ENCODE measurements at regions not wholly inside any gene's neighbourhood (a gene's known extent, or its start where the extent isn't known, plus 50 kb on each side); places are given as distances from the start of the nearest gene placed in this dataset.

DNA sequence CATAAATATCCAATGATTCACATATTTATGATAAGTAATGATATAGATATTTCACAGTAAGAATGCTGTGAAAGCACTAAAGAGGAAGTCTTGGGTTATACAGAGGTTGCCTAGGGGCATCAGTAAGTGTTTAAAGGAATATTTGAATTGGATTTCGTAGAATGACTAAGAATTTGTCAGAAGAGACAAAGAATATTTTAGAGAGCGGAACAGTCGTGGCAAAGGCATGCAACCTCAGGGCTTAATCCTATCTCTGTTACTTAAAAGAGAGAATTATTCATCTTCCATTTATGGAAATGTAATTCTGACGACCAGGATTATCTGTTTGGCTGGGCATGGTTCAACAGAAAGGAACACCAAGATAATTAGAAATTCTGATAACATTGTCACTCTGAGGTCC lies 171.9 kb upstream of the NR5A2 start:
- no peak for DNase-seq (ENCODE audit: low spot score)

DNA sequence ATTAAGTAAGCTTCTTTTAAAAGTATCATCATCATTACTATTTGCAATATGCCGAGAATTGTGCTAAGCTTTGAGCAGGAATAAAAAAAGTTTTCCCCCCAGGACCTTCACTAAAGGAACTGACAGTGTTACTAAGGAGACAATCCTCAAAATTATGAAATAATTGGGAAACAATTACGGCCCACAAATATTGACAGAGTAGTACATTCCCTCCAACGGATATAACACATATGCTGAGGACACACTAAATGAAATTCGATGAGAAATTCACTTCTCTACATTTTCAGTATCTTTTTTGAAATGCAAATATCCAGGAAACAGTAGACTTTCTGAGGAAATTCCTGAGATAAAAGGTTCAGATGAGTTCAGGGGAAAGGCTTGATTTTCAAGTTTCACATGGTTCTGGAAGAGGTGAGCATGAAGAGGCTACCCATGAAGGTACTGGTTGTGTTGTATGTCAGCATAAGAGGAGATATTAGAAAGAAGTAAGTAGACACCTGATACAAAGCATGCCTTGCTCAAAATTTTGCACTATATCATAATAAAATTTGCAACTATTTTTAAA lies 171.2 kb upstream of the NR5A2 start:
- DNase-seq (ENCODE audit: low spot score), result no peak

DNA sequence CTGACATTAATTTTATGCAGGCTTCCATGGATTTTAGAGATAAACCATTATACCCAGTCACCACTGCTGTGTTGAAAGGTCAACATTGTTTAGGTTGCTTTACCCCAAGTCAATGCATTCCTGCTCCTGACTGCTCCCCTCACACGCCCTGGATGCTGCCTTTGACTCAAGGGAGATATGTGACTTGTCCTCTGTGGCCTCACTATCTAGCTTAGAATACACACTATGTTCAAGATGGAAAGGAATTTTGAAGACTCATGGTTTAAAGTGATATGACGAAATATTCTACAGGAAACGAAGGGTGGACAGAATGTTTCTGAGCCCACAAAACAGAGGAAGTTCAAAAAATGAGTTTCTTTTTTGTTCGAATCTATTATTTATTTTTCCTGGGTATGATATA lies 170.4 kb upstream of the NR5A2 start:
- no peak for DNase-seq (ENCODE audit: low spot score)

DNA sequence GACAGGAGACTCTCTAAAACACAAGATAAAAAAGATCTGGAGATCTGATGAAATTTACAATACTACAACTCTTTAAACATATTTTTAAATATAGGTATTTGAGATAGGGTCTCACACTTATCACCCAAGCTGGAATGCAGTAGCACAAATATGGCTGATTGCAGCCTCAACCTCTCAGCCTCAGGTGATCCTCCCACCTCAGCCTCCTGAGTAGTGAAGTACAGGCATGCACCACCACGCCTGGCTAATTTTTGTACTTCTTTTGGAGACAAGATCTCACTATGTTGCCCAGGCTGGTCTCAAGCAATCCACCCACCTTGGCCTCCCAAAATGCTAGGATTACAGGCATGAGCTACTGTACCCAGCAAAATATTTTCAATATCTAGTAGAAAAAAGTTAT lies 170.0 kb upstream of the NR5A2 start:
- no peak for DNase-seq (ENCODE audit: low spot score)

DNA sequence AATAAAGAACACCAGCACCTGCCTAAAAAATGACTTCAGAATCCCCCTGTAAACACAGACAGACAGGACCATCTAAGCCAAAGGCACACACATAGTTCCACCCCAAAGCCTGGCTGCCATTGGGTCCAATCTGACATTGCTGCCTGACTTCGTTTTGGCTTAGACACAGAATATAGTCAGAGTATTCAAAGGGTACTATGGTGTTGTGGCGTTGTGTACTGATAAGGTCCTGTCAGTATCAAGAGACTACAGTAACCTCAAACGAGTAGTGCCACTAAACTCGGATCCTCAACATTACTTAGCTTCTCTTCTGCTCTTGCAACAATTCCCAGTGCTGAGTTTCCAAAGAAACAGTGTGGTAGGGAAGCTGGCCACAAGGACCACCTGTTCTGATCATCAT lies 169.3 kb upstream of the NR5A2 start:
- no peak for DNase-seq (ENCODE audit: low spot score)

DNA sequence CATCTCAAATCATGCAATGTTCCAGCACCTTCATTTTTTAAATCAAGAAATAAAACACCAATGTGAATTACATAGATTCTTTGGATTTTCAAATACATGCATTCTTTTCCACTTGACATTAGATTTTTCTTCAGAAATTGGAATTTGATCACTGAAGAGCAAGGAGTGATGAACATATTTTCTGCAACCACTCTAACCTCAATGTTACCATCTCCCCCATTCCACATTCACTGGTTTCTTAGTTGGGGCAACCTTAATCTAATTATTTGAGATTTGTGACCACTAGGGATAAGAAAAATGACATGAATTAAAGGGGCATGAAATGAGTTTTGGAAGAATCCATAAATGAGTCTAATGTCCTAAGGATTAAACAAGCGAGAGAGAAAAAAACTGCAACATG lies 168.7 kb upstream of the NR5A2 start:
- DNase-seq (ENCODE audit: low spot score), result no peak

DNA sequence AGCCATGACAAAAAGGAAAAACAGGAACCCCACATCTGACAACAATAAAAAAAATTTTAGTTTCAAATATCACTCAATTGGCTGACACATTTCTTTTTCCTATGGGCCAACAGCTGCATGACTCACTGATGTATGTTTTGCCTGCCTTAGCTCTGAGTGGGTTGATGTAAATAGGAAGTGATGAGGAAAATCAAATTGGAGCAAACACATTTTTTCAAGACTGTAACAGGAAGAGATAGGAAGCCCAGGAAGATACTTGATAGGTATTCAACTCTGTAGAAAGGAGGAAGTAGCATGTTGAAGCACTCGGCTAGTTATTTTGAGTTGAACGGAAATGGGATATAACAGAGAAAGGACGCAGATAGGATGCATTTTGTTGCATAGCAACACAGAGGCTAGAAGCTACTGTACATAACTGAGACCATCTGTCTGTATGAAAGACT lies 168.0 kb upstream of the NR5A2 start:
- DNase-seq (ENCODE audit: low spot score), result no peak

DNA sequence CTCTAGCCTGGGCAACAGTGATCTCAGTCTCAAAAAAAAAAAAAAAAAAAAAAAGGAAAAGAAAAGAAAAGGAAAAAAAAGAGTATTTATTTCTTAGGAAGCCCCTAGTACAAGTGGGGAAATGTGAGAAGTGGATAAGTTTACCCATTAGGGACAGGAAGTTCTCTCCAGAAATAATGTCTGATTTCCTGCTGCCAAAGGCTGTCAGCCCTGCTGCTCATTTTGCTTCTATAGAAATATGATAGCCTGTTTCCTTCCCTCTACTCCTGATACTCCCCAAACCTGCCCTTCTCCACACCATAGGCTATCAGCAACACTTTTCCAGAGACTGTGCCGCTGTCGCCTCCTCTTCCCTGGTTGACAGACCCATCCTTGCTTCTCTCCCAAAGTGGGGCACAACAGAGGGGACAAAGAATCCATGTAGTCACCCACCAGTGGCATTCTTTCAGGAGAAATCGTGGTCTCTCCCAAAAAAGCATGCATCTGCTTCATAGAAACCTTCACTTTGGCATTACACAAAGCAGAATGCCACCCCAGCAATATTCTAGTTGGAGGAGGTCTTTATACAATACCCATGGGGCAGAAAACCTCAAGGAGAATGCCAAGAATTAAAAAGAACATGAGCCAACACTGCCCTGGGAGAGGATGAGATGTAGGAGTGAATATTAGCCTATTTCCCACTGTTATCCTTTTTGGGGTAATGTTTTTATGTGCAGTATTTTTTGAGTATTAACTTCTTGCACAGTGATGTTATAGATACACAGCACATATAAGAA lies 166.3 kb upstream of the NR5A2 start:
- no peak for DNase-seq (ENCODE audit: low spot score)

DNA sequence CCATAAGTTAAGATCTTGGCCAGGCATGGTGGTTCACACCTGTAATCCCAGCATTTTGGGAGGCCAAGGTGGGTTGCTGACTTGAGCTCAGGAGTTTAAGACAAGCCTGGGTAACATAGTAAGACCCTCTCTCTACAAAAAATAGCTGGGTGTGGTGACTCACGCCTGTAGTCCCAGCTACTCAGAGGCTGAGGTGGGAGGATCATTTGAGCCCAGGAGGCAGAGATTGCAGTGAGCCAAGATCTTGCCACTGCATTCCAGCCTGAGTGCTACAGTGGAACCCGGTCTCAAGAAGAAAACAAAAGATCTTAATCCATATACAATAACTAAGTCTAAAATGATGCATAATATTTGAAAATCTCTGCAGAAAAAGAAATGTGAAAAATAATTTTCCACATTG lies 165.5 kb upstream of the NR5A2 start:
- no peak for DNase-seq (ENCODE audit: low spot score)

DNA sequence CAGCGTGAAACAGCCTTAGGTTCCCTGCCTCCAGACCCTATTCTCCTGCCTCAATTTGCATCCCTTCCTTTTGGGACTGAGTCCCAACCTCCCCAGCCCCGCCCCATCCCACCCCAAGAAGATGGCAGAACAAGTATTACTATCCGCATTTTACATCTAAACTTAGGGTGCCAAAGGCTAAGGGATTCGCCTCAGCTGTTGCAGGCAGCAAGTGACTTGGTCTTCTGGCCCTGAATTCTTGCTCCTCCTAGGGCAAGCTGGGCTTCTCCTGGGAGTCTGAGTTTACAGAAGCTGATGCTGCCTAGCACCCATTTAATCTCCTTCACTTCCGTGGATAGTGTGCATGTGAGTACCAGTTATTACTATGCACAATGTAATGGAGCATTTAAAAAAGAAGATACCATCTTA lies 161.3 kb upstream of the NR5A2 start:
- no peak for DNase-seq (ENCODE audit: low spot score)

DNA sequence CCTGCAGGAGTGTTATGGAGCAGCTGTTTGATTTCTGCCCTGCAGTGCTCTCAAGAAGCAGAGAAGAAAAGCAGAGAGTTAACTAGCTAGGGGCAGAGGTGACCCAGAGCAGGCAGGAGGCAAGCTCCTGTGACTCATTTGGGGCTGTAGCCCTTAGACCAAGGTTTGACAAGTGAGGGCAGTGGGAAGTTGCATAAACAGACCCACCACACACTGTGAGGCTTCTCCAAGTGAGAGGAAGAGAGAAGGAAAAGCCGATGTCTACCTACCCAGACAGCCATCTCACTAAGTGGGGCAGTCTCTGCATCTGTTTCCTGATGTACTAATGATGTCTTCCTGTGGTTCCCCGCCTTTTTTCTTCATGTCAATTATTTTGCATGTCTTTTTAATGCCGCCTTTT lies 159.9 kb upstream of the NR5A2 start:
- no peak for DNase-seq (ENCODE audit: low spot score)

DNA sequence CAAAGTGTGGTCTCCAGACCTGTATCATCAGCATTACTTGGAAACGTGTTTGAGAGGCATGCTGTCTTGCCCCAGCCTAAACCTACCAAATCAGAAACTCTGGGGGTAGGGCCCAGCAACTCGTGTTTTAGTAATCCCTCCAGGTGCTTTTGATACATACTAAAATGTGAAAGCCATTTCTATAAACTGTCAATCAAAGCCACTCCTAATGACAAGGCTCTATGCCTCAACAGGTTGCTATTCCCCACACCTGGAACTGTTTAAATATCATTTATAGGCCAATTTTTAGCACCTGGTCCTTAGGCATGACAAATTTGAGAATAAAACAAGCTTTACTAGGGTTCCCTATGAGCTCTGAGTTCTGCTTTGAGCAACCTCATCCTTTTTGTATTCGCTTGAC lies 158.7 kb upstream of the NR5A2 start:
- DNase-seq (ENCODE audit: low spot score), result no peak

DNA sequence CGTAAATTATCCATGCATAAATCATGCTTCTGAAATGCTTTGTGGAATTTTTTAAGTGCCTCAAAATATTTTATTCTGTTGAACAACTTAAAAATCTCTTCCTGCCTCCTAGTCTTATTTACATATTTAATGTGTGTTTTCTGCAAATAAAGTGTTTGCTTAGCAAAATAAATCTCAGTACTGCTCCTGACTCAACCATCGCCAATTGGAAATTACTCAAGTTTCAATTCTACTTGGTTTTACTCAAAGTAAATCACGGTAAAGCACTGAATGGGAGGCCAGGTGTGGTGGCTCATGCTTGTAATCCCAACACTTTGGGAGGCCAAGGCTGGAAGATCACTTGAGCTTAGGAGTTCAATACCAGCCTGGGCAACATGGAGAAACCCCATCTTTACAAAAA lies 152.2 kb upstream of the NR5A2 start:
- no peak for DNase-seq (ENCODE audit: low spot score)

DNA sequence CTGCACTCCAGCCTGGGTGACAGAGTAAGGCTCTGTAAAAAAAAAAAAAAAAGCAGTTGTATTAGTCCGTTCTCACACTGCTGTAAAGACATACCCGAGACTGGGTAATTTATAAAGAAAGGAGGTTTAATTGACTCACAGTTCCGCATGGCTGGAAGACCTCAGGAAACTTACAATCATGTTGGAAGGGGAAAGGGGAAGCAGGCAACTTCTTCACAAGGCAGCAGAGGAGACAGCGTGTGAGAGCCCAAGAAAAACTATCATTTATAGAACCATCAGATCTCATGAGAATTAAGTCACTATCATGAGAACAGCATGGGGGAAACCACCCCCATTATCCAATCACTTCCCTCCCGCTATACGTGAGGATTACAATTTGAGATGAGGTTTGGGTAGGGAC lies 151.7 kb upstream of the NR5A2 start:
- no peak for DNase-seq (ENCODE audit: low spot score)

DNA sequence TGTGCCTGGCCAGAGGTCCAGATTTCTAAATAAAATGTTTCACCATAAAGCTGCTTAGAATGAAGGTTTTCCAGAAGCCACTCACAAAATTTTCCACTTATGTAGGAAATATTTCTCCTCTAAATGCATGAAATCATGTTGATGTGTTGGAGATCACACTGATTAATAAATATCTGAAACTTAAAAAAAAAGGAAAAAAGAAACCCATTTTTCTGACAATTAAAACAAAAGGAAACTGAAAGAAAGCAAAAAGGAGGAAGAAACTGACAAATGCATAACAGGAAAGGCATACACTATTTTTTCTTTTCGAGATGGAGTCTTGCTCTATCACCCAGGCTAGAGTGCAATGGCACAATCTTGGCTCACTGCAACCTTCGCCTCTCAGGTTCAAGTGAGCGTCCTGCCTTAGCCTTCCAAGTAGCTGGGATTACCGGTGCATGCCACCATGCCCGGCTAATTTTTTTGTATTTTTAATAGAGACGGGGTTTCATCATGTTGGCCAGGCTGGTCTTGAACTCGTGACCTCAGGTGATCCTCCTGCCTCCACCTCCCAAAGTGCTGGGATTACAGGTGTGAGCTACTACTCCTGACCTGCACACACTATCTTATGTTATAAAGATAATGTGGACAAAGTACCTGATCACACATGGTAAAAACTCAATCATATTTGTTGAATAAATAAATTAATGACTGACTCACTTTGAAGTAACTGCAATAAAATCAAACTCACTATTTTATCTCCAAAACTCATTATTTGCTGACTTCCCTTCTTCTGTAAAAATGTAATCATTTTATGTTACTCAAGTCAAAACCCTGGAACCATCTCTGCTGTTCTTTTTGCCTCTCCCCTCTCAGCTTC lies 149.8 kb upstream of the NR5A2 start:
- DNase-seq (ENCODE audit: low spot score), result no peak

DNA sequence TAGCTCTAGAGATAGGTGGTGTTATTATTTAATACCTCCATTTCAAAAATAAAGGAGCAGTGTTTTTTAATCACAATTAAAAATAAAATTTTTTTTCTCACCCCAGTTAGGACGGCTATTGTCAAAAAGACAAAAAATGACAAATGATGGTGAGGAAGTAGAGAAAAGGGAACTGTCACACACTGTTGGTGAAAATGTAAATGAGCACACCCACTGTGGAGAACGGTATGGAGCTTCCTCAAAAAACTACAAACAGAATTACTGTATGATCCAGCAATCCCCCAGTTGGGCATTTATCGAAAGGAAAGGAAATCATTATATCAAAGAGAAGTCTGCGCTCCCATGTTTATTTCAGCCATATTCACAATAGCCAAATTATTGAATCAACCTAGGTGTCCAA lies 148.7 kb upstream of the NR5A2 start:
- no peak for DNase-seq (ENCODE audit: low spot score)

DNA sequence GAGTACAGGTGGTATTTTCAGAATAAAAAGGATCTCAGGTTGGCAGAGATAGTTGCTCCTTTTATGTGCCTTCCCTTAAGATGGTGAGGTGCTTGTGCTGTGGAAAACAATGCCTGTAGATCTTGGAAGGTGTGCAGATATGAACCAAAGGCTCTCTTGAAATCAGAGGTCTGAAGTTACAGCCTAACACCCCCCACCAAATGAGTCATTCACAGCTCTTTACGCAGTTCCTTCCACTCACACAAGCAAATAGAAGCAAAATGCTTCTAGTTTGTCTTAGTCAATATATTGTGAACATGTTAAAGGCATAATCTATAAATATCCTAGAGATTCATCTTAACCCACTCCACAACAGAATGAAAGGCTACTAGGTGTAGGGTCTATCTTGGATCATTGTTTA lies 128.9 kb upstream of the NR5A2 start:
- no peak for DNase-seq (ENCODE audit: low spot score)

DNA sequence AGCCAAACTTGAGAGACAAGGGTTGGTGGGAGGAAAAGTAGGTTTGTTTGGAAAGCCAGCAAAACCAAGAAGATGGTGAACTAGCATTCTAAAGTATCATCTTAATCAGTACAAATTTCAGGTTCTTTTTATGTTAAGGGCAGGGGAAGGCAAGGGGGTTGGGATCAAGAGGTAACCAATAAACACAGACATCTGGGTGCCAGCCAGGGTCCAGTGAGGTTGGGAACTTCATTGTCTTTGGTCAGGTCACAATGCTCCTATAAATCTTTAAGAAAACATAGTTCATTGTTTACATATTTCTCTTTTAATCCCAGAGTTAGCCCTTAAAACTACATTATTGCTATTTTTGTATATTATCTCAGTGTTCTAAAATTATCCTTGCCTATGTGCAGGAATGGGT lies 126.2 kb upstream of the NR5A2 start:
- DNase-seq (ENCODE audit: low spot score), result no peak

DNA sequence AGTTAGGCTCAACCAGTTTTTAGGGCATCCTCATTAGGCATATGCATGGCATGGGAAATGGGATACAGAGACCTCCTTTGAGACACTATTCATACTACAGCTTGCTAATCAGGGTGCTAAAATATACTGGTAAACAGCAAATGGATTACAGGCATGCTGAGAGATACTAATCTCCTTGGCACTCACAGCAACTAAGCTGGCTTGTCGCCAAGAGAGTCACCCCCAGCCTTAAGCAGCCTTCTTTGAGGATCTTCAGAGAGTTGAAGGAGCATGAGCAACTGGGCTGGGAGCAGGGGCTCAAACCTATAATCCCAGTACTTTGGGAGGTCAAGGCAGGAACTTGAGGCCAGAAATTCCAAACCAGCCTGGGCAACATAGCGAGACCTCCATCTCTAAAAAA lies 120.1 kb upstream of the NR5A2 start:
- no peak for DNase-seq (ENCODE audit: low spot score)

DNA sequence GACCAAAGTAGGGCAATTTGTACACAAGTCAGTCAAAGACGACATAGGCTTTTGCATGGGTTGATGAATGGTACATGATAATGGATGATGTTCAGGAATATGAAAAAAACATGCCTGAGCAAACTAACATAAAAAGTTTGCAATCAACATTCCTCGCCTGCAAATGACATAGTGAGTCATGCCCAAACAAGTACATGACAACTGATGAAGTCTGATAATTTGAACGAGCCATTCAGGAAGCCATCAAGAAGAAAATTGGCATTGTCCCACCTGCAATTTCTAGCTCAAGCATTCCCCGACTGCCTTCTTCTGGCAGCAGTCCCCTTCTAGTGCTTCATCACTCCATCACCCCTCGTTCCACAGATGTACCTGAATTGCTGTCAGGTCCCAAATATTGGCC lies 118.4 kb upstream of the NR5A2 start:
- no peak for DNase-seq (ENCODE audit: low spot score)

DNA sequence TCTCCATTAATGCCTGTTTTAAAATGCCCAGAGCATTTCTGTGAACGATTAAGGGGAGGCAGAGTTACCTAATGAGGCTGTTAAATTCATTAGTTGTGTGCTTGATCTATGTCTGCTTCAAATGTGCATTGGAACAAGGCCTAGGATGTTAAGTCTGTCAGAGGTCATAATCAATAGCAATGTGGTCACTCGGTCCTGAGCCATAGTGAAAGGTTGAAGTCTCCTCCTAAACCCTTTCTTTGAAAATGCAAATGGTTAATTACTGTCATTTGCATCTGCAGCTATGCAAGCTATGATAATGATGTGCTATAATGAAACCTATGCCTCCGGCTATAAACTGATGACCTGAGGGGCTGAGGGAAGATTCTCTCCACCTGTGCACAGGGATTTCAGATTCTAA lies 114.2 kb upstream of the NR5A2 start:
- DNase-seq (ENCODE audit: low spot score), result no peak

DNA sequence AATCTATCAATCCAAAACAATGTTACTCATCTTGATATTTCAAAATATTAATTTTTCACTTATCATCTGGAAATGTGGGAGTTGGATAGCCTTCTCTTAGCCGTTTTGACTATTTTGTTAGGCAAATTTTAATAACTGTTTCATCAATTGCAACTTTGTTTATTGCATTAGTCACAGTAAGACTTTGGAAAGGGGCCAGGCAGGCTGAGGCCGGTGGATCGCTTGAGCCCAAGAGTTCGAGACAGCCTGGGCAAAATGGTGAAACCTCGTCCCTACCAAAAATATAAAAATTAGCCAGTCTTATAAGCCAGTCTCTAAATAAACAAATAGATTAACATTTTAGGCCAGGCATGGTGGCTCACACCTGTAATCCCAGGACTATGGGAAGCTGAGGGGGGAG lies 113.0 kb upstream of the NR5A2 start:
- DNase-seq (ENCODE audit: low spot score), result no peak

DNA sequence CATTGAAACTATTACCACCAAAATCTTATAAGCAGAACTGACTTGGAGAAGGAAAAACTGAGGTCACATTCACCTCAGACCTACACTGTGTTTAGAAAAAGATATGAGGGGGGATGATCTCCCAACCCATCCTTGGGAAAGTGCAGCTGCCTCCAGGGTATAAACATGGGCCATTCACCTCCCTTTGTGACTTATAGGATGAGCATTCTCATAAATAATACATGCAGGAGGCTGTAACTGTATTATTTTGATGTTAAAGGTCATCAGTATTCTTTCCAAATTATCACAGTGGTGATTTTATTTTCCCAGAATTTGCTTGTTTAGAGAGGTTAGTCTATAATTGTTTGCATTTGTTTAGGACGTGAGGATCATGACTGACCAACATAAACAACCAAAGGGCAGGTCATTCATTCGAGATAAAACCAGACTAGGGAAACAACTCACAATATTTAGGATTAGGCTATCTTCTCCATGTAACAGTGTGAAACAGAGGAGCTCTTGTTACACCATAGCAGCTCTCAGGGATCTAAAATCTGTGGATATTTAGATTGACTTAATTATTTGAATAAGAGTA lies 109.2 kb upstream of the NR5A2 start:
- peak; percentile 32 for DNase-seq (ENCODE audit: low spot score)

All from HuH-7 (cell line).